ENCODE measurements at regions not wholly inside any gene's neighbourhood (a gene's known extent, or its start where the extent isn't known, plus 50 kb on each side); places are given as distances from the start of the nearest gene placed in this dataset.

- H3K36me3 ChIP-seq (ENCODE audit: control insufficient read depth in 2 of 2, insufficient read depth in 2 of 2, low read length in 2 of 2), result no peaks in the 10 kb centered on the region
- no peaks in the 10 kb centered on the region for H3K9me3 ChIP-seq (ENCODE audit: control insufficient read depth in 2 of 2, low read length in 2 of 2)
- H3K4me3 ChIP-seq (ENCODE audit: low read length in 2 of 2), result no peak overlapping the region
- no peaks in the 10 kb centered on the region for H3K4me1 ChIP-seq (ENCODE audit: control insufficient read depth in 2 of 2, insufficient read depth in 2 of 2, low read length in 2 of 2)
- peaks cover 0 to 3% of the 10 kb centered on the region in 2 donors for H3K27me3 ChIP-seq (ENCODE audit: control insufficient read depth in 2 of 2, insufficient read depth in 2 of 2, low read length in 2 of 2)
- no peak overlapping the region for H3K9ac ChIP-seq (ENCODE audit: low read depth in 1 of 2, low read length in 2 of 2)
- no peak overlapping the region for H3K27ac ChIP-seq (ENCODE audit: low read depth in 2 of 2, low read length in 2 of 2)
Observed at GRCh38 chr5:87770016-87770570, 357.4 kb upstream of the CCNH start.

GRCh38 chr5:87769157-87769556 lies 356.4 kb upstream of the CCNH start:
- H3K27ac ChIP-seq (ENCODE audit: low read depth in 2 of 2, low read length in 2 of 2), result no peak overlapping the region
- no peak overlapping the region for H3K4me3 ChIP-seq (ENCODE audit: low read length in 2 of 2)
- no peak overlapping the region for H3K9ac ChIP-seq (ENCODE audit: low read depth in 1 of 2, low read length in 2 of 2)
- peaks cover 0 to 3% of the 10 kb centered on the region in 2 donors for H3K27me3 ChIP-seq (ENCODE audit: control insufficient read depth in 2 of 2, insufficient read depth in 2 of 2, low read length in 2 of 2)
- no peaks in the 10 kb centered on the region for H3K9me3 ChIP-seq (ENCODE audit: control insufficient read depth in 2 of 2, low read length in 2 of 2)
- no peaks in the 10 kb centered on the region for H3K4me1 ChIP-seq (ENCODE audit: control insufficient read depth in 2 of 2, insufficient read depth in 2 of 2, low read length in 2 of 2)
- H3K36me3 ChIP-seq (ENCODE audit: control insufficient read depth in 2 of 2, insufficient read depth in 2 of 2, low read length in 2 of 2), result no peaks in the 10 kb centered on the region

- peaks cover 0 to 3% of the 10 kb centered on the region in 2 donors for H3K27me3 ChIP-seq (ENCODE audit: control insufficient read depth in 2 of 2, insufficient read depth in 2 of 2, low read length in 2 of 2)
- no peak overlapping the region for H3K9ac ChIP-seq (ENCODE audit: low read depth in 1 of 2, low read length in 2 of 2)
- H3K9me3 ChIP-seq (ENCODE audit: control insufficient read depth in 2 of 2, low read length in 2 of 2), result no peaks in the 10 kb centered on the region
- H3K36me3 ChIP-seq (ENCODE audit: control insufficient read depth in 2 of 2, insufficient read depth in 2 of 2, low read length in 2 of 2), result no peaks in the 10 kb centered on the region
- no peak overlapping the region for H3K4me3 ChIP-seq (ENCODE audit: low read length in 2 of 2)
- H3K4me1 ChIP-seq (ENCODE audit: control insufficient read depth in 2 of 2, insufficient read depth in 2 of 2, low read length in 2 of 2), result no peaks in the 10 kb centered on the region
- no peak overlapping the region for H3K27ac ChIP-seq (ENCODE audit: low read depth in 2 of 2, low read length in 2 of 2)
Observed at GRCh38 chr5:87768190-87768589, 355.5 kb upstream of the CCNH start.

GRCh38 chr5:87765009-87765408 lies 352.3 kb upstream of the CCNH start:
- Histone ChIP-seq H3K4me1 (ENCODE audit: control insufficient read depth in 2 of 2, insufficient read depth in 2 of 2, low read length in 2 of 2) (no peaks in the 10 kb centered on the region), H3K36me3 (ENCODE audit: control insufficient read depth in 2 of 2, insufficient read depth in 2 of 2, low read length in 2 of 2) (no peaks in the 10 kb centered on the region), H3K9ac (ENCODE audit: low read depth in 1 of 2, low read length in 2 of 2) (no peak overlapping the region), H3K27ac (ENCODE audit: low read depth in 2 of 2, low read length in 2 of 2) (no peak overlapping the region), H3K9me3 (ENCODE audit: control insufficient read depth in 2 of 2, low read length in 2 of 2) (no peaks in the 10 kb centered on the region), H3K27me3 (ENCODE audit: control insufficient read depth in 2 of 2, insufficient read depth in 2 of 2, low read length in 2 of 2) (no peaks in the 10 kb centered on the region), H3K4me3 (ENCODE audit: low read length in 2 of 2) (no peak overlapping the region)

- H3K9me3 ChIP-seq (ENCODE audit: control insufficient read depth in 2 of 2, low read length in 2 of 2), result no peaks in the 10 kb centered on the region
- H3K9ac ChIP-seq (ENCODE audit: low read depth in 1 of 2, low read length in 2 of 2), result no peak overlapping the region
- H3K27me3 ChIP-seq (ENCODE audit: control insufficient read depth in 2 of 2, insufficient read depth in 2 of 2, low read length in 2 of 2), result no peaks in the 10 kb centered on the region
- no peaks in the 10 kb centered on the region for H3K4me1 ChIP-seq (ENCODE audit: control insufficient read depth in 2 of 2, insufficient read depth in 2 of 2, low read length in 2 of 2)
- no peak overlapping the region for H3K27ac ChIP-seq (ENCODE audit: low read depth in 2 of 2, low read length in 2 of 2)
- H3K4me3 ChIP-seq (ENCODE audit: low read length in 2 of 2), result no peak overlapping the region
- H3K36me3 ChIP-seq (ENCODE audit: control insufficient read depth in 2 of 2, insufficient read depth in 2 of 2, low read length in 2 of 2), result no peaks in the 10 kb centered on the region
Observed at GRCh38 chr5:87762631-87763030, 349.9 kb upstream of the CCNH start.

- Histone ChIP-seq H3K27me3 (ENCODE audit: control insufficient read depth in 2 of 2, insufficient read depth in 2 of 2, low read length in 2 of 2) (no peaks in the 10 kb centered on the region), H3K9me3 (ENCODE audit: control insufficient read depth in 2 of 2, low read length in 2 of 2) (no peaks in the 10 kb centered on the region), H3K9ac (ENCODE audit: low read depth in 1 of 2, low read length in 2 of 2) (no peak overlapping the region), H3K36me3 (ENCODE audit: control insufficient read depth in 2 of 2, insufficient read depth in 2 of 2, low read length in 2 of 2) (no peaks in the 10 kb centered on the region), H3K4me3 (ENCODE audit: low read length in 2 of 2) (no peak overlapping the region), H3K27ac (ENCODE audit: low read depth in 2 of 2, low read length in 2 of 2) (no peak overlapping the region), H3K4me1 (ENCODE audit: control insufficient read depth in 2 of 2, insufficient read depth in 2 of 2, low read length in 2 of 2) (no peaks in the 10 kb centered on the region)
Observed at GRCh38 chr5:87756951-87757350, 344.2 kb upstream of the CCNH start.

GRCh38 chr5:87755360-87755759 lies 342.6 kb upstream of the CCNH start:
- Histone ChIP-seq H3K27me3 (ENCODE audit: control insufficient read depth in 2 of 2, insufficient read depth in 2 of 2, low read length in 2 of 2) (no peaks in the 10 kb centered on the region), H3K36me3 (ENCODE audit: control insufficient read depth in 2 of 2, insufficient read depth in 2 of 2, low read length in 2 of 2) (no peaks in the 10 kb centered on the region), H3K27ac (ENCODE audit: low read depth in 2 of 2, low read length in 2 of 2) (no peak overlapping the region), H3K9me3 (ENCODE audit: control insufficient read depth in 2 of 2, low read length in 2 of 2) (no peaks in the 10 kb centered on the region), H3K4me3 (ENCODE audit: low read length in 2 of 2) (no peak overlapping the region), H3K4me1 (ENCODE audit: control insufficient read depth in 2 of 2, insufficient read depth in 2 of 2, low read length in 2 of 2) (no peaks in the 10 kb centered on the region), H3K9ac (ENCODE audit: low read depth in 1 of 2, low read length in 2 of 2) (no peak overlapping the region)

- Histone ChIP-seq H3K9ac (ENCODE audit: low read depth in 1 of 2, low read length in 2 of 2) (no peak overlapping the region), H3K4me3 (ENCODE audit: low read length in 2 of 2) (no peak overlapping the region), H3K27ac (ENCODE audit: low read depth in 2 of 2, low read length in 2 of 2) (no peak overlapping the region)
Observed at GRCh38 chr5:87754009-87754757, 341.5 kb upstream of the CCNH start.

GRCh38 chr5:87752362-87752761 lies 339.6 kb upstream of the CCNH start:
- H3K27me3 ChIP-seq (ENCODE audit: control insufficient read depth in 2 of 2, insufficient read depth in 2 of 2, low read length in 2 of 2), result no peaks in the 10 kb centered on the region
- H3K27ac ChIP-seq (ENCODE audit: low read depth in 2 of 2, low read length in 2 of 2), result no peak overlapping the region
- no peak overlapping the region for H3K4me3 ChIP-seq (ENCODE audit: low read length in 2 of 2)
- no peak overlapping the region for H3K9ac ChIP-seq (ENCODE audit: low read depth in 1 of 2, low read length in 2 of 2)
- no peaks in the 10 kb centered on the region for H3K4me1 ChIP-seq (ENCODE audit: control insufficient read depth in 2 of 2, insufficient read depth in 2 of 2, low read length in 2 of 2)
- H3K9me3 ChIP-seq (ENCODE audit: control insufficient read depth in 2 of 2, low read length in 2 of 2), result no peaks in the 10 kb centered on the region
- no peaks in the 10 kb centered on the region for H3K36me3 ChIP-seq (ENCODE audit: control insufficient read depth in 2 of 2, insufficient read depth in 2 of 2, low read length in 2 of 2)

More at GRCh38 chr5:87754009-87754757, 341.5 kb upstream of the CCNH start:
- H3K9me3 ChIP-seq (ENCODE audit: control insufficient read depth in 2 of 2, low read length in 2 of 2), result no peaks in the 10 kb centered on the region
- no peaks in the 10 kb centered on the region for H3K4me1 ChIP-seq (ENCODE audit: control insufficient read depth in 2 of 2, insufficient read depth in 2 of 2, low read length in 2 of 2)
- no peaks in the 10 kb centered on the region for H3K36me3 ChIP-seq (ENCODE audit: control insufficient read depth in 2 of 2, insufficient read depth in 2 of 2, low read length in 2 of 2)
- no peaks in the 10 kb centered on the region for H3K27me3 ChIP-seq (ENCODE audit: control insufficient read depth in 2 of 2, insufficient read depth in 2 of 2, low read length in 2 of 2)

- Histone ChIP-seq H3K9ac (ENCODE audit: low read depth in 1 of 2, low read length in 2 of 2) (no peak overlapping the region), H3K4me1 (ENCODE audit: control insufficient read depth in 2 of 2, insufficient read depth in 2 of 2, low read length in 2 of 2) (no peaks in the 10 kb centered on the region), H3K27me3 (ENCODE audit: control insufficient read depth in 2 of 2, insufficient read depth in 2 of 2, low read length in 2 of 2) (no peaks in the 10 kb centered on the region), H3K4me3 (ENCODE audit: low read length in 2 of 2) (no peak overlapping the region), H3K27ac (ENCODE audit: low read depth in 2 of 2, low read length in 2 of 2) (no peak overlapping the region), H3K36me3 (ENCODE audit: control insufficient read depth in 2 of 2, insufficient read depth in 2 of 2, low read length in 2 of 2) (no peaks in the 10 kb centered on the region), H3K9me3 (ENCODE audit: control insufficient read depth in 2 of 2, low read length in 2 of 2) (no peaks in the 10 kb centered on the region)
Observed at GRCh38 chr5:87751824-87752223, 339.1 kb upstream of the CCNH start.

Data from mucosa of rectum (tissue), 2 donors.